Putamen (tissue), 1 donor: ENCODE measurements at regions not wholly inside any gene's neighbourhood (a gene's known extent, or its start where the extent isn't known, plus 50 kb on each side); places are given as distances from the start of the nearest gene placed in this dataset.

ENCODE experiments used
- DNase-seq: peaks from one replicate; pipeline ENCODE4 v3.0.0-alpha.2; 2016; ENCODE audit warnings: low spot score

DNA sequence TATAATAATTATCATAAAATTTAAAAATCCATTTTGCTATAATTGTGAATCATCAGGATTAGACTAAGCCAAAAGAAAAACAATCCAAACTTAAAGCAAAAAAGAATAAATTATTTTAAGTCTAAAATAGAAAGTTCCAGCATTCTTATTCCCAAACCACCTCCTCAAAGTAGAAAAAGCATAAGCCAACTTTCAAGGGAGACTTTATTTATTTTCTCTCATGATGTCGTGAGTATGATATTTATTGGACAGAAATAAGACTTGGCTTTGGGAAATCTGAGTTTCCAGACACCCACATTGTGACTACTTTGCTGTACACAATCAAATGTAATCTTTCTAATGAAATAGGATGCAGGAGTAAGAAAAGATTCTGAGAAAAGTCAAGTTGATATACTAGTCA, 372.1 kb downstream of the MTRR start:
- DNase-seq, result no peak

DNA sequence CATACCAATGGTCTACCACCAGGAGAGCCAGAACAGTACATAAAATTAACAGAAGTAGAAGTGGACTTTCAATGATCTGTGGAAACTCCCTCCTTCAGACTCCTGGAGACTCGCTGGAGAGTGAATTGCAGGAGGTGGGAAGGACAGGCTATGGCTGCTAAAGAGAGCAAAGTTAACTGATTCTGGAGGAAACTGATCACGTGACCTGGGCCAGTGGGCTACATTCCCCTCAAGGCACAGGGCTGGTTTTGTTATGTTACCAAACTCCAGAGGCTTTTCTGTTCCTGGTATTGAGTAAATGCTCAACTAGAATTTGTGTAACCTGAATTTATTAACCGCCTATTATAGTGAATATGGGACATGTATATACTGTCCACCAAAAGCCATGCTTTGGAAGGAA, 372.6 kb downstream of the MTRR start:
- no peak for DNase-seq

- no peak for DNase-seq
These were observed 378.3 kb downstream of the MTRR start for GRCh38 chr5:8247049-8247899.

DNA sequence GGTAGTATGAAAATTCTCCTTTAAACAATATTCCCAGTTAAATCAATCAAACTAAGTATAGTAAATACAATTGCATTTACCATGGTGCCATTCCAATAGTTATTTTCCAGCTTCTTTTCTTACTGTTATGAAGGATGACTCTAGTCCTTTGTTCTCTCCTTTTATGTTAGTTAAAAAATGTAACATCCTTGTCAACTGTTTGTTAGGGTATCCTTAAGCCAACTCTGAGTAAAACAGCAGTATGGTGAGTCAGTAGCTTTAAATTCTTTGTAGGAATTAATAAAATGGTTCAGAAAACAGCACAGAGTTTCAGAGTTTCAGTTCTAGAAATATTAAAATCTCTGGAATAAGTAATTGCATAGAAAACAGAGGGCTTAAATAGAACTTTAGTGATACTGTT, 384.4 kb downstream of the MTRR start:
- no peak for DNase-seq

DNA sequence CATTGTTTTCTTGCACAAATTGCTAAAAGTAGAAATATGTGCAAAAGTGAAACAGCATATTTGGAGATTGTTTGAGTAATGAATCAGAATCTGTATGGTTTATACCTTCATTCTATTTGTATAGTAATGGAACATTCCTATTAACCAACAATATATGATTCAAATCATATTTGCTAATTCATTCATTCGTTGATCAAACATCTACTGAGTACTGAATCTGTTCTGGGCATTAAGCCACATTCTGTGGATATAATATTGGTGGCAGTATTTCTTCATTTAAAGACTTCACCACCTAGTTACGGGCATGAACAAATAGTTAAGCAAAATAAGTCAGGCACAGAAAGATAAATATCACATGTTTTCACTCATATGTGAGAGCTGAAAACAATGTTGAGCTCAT, 385.7 kb downstream of the MTRR start:
- no peak for DNase-seq

DNA sequence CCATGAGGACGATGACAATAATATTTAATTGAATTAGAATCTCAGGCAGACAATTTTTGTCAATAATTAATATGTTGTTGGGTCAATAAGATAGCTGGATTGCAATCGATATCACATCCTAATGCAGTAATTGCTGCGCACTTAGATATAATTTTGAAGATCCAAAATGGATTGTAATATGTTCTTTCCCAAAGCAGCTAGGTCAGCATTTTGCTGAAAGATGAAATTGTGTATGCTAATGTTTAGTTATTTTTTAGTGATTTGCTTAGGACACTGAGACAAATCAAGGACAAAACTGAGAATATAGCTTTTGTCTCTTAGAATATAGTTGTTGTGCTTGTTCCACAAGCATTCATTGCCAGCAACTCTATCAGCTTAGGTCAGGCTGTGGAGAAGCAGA, 389.9 kb downstream of the MTRR start:
- no peak for DNase-seq

- no peak for DNase-seq
These were observed 401.3 kb downstream of the MTRR start for GRCh38 chr5:8270246-8270645.

DNA sequence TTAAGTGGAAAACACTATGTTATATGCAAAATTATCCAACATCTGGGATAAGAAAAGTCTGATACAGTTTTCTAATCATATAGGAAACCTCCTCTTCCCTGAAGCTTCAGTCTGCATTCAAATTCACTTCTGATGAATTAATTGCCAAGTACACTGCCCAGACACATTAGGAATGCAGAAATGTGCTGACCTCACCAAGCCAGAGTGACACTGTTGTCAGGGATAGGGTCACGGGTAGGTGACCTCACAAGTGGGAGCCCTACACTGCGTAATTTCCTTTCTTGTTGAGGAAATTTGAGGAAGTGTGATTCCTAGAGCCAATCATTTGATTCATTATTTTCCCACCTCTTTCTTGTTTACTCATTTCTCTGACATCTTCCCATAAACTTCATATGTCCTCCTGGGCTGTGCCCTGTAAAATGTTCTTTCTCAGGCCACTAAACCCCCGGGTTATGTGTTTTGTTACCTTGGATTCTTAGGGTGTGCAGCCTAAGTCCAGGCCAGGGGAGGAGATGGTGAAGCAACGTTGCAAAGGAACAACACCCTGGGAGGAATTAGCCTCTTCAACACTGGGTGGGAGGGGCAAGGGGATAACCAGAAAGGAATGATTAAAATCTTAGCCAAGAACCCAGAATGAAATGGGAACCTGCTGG, 411.9 kb downstream of the MTRR start:
- no peak for DNase-seq

GRCh38 chr5:8288334-8288733, 419.4 kb downstream of the MTRR start:
- no peak for DNase-seq

- DNase-seq, result no peak
These were observed 420.1 kb downstream of the MTRR start for GRCh38 chr5:8288897-8289516.

DNA sequence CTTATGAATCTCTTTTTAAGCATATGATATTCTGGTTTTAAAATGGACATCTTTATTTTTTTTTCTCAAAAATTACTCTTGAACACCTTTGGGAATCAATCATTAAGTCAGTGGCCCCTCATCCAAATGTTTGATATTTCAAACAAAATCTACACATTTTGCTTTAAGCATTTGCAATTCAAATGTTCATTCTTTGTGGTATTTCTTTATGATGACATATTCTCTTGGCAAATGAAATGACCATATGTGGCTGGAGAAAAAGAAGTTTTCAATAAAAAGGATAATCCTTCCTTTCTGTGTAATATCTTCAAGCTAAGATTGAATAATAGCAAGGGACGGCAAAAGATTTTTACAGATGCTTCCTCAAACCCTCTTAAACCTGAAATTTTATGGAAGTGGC, 420.8 kb downstream of the MTRR start:
- DNase-seq, result no peak

DNA sequence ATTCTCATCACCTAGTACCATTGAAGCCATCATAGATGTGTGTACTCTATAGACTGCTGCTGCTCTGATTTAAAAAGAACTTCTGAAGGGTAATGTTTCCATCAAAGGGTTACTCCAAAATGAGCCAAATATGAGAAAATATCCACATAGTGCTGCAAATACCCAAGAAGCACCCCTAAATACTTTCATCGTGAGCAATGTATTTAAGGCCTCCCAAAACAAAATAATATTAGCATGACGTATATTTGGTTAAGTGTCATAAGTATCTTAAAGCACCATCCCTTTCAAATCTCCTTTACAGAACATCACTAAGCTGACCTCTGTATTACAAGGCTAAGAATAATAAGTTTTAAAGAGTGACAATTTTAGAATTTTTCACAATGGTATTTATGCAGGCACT, 421.8 kb downstream of the MTRR start:
- DNase-seq, result no peak

- no peak for DNase-seq
These were observed 422.7 kb downstream of the MTRR start for GRCh38 chr5:8291641-8292040.

- DNase-seq, result no peak
These were observed 426.2 kb downstream of the MTRR start for GRCh38 chr5:8295141-8295540.

- DNase-seq, result no peak
These were observed 430.8 kb downstream of the MTRR start for GRCh38 chr5:8299716-8300115.

DNA sequence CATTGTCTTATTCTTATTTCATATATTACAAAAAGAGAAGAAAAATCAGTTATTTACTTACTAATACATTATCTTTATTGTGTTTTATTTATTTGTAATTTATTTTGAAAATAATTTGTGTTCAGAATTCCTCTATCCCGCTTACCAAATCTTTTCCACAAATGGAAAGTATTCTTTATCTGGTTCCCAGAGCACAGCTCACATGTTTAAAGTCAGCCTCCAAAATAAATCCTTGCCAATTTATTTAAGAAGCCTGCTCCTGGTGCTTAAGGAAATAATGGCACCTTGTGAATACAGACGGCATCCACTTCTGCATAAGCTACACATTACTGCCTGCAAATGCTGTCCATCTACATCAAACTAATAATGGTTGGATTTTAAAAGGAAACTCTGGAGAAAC, 435.4 kb downstream of the MTRR start:
- DNase-seq, result no peak

DNA sequence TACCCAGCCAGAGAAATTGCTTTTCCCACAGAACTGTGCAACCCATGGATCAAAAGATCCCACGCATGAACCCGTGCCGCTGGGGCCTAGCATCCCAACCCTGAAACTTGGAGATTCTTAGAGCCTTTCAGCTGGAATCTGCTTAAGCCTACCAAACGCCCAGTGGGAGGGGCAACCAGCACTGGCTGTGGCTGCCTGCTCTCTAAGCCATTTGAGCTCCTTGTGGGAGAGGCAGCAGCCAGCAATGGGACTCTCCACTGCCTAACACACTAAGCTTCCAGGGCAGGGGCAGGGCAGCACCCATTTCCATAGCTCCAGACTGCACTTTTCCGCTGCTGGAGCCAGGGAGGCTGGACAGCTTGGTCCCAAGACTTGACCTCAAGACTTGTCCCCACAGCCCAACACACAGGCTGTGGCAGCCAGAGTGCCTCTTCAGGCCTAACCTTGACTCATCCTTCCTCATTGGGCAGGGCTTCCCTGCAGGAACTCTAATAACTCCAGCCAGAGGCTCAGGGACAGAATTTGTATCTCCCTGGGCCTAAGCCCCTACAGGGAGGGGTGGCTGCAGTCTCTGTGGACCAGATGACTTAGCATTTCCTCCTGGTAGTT, 437.4 kb downstream of the MTRR start:
- no peak for DNase-seq

DNA sequence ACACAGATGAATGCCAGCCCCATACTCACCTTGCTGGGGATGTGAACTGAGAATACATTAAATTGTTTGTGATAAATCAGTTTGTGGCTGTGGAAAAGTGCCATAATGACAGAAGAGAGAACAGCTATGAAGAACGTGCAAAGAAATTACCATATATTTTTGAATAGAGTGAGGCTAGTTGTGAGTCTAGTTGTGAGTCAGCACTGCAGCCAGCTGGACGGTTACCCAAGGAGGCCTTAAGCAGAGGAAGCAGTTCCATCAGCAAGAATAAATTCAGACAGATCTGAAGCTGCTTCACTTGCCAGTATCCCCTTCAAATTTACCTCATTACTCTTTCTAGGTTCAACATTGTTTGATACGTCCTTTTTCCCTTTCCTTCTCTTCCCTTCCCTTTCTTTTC, 446.0 kb downstream of the MTRR start:
- no peak for DNase-seq

DNA sequence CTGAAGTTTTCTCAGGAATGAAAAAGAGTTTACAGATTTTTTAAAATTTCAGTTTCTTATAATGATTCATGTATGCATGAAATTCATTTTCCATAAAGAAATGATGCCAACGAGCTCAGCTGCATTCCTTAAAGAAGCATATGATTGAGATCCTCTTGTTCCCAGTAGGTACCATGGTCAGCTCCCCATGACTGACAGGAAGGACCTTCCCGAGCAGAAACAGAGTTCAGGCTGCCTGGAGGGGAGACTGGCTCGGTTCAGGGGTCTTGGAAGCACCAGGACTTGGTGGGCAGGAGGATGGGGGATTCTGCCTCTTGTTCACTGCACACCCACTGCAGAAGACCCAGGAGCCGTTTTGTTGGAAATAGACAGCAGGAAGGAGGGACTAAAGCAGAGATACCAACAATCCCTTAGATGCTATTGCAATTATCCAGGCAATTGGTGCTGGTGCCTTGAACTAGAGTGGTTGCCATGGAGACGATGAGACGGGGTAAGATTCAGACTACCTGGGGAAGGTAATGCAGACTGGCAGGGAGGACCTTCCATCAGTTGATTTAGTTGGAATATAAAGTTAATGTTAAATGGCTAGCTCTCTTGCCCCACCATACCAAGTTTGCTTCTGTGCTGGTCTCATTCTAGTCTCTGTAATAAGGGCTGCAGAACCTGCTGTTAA, 447.8 kb downstream of the MTRR start:
- DNase-seq, result no peak

GRCh38 chr5:8317335-8317734, 448.4 kb downstream of the MTRR start:
- no peak for DNase-seq

- no peak for DNase-seq
These were observed 451.3 kb downstream of the MTRR start for GRCh38 chr5:8320244-8320643.

GRCh38 chr5:8321272-8321671, 452.3 kb downstream of the MTRR start:
- no peak for DNase-seq
